ENCODE measurements at regions not wholly inside any gene's neighbourhood (a gene's known extent, or its start where the extent isn't known, plus 50 kb on each side); places are given as distances from the start of the nearest gene placed in this dataset.

DNA sequence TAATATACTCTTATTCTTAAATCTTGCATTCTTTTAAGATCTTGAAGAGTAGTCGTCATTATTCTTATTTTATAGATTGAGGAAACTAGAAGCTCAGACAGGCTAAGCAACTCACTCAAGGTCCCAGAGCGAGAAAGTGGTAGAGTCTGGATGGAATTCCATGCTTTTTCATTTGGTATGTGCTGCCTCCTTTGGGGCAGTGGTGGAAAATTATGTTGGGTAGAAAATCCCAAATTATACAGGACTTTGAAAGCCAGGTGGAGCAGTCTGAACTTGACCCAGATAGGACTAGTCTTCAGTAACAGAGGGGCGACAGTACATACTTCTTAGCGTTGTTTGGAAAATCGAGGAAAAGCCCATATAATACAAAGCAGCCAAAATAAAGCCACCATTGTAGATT, 205.6 kb downstream of the ATG4C start:
- no peak for DNase-seq

DNA sequence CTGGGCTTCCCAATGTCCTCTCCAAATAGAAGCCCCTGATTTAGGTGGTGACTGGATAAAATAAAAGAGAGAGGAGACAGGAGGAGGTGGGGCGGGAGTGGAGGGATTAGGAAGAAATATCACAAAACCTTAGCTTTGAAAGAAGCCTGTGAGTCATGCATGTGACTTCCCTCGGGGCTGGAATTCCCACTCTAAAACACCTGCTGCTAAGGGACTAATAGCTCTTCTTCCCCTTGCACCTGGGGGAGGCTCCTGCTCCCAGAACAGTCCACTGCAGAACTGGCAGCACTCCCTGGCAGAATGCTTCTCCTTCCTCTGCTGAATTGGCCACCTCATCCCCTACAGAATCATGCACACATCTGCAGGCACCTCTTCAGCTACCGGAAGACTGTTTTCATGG, 207.2 kb downstream of the ATG4C start:
- no peak for DNase-seq

DNA sequence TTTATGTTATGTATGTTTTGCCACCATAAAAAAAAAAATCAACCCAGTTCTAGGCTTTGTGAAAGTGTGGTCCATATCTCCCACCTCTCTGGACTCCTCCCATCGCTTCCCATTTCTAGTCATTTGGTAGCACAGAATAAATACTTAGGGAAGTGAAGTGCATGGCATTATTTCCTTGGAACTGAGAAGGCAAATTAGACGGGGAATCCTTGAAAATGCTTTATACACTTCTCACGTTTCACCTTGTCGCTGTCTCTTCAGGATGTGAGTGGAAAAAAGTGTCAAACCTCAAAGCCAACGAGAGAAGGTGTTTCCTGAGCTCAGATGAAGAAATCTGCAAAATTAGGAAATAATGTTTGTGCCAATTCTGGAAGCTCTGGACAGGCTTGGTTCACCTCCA, 209.9 kb downstream of the ATG4C start:
- DNase-seq, result no peak

DNA sequence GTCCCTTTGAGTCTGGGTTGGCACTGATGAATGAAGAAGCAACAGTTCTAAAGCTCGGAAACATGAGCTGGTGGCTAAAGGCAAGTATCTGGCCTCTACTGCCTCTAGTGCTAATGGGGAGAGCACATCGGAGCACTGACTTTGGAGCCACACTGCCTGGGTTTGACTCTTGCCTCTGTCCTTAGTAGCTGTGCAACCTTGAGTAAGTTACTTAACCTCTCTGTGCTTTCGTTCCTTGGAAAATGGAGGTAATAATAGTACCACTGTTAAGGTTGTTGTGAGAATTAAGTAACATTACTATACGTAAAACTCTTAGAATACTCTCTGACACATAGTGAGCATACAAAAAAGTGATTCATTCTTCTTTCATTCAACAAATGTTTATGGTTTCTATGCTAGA, 211.2 kb downstream of the ATG4C start:
- no peak for DNase-seq

DNA sequence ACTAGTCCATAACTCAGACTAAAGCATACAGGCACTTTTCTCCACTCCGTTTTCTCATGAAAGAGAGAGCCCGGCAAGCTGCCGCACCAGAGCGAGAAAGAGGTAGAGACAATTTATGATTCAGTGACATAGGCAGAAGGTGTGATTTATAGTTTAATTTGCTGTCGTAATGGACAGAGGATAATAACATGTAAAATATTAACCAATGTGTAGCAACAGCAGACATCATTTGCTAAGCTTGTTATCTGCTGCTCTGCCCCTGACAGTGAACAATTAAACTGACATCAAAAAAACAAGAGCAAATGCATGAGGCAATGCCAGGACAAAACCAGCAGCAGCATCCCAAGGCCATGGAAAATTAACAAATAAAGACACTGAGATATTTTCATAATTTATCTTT, 214.0 kb downstream of the ATG4C start:
- DNase-seq, result no peak

DNA sequence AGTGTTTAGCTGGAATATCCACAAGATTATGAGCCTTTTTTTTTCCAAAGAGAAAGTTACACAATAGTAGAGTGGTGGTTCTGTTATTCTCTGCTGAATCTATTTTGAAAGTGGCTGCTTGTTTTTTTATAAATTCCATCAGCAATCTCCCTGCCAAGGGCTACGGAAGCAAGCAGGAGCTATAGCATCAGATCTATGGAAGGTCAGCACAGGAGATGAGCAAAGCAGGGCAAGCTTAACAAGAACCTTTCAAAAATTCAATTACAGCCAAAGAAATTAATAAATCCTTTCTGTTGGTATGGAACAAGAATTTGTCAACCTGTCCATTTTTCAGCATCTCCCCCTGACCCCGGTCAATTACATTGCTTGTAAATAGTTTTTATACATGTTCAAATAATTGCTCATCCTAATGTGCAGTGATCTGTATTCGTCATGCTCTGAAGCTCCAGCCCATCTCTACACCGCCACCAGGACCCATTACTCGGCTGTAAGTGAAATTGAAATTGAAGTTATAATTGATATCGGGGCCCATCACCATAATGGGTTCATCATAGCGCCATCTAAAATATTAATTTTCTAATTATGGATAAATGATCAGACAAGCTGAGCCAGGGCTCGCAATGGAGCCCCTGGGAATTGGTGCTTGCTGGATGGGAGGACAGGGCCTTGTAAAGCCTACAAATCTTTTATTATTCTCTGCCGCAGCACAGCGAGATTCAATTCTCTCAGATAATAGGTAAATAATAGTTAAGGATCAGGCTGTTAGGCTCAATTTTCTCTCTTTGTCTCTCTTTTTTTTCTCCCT, 215.1 kb downstream of the ATG4C start:
- DNase-seq, result no peak

DNA sequence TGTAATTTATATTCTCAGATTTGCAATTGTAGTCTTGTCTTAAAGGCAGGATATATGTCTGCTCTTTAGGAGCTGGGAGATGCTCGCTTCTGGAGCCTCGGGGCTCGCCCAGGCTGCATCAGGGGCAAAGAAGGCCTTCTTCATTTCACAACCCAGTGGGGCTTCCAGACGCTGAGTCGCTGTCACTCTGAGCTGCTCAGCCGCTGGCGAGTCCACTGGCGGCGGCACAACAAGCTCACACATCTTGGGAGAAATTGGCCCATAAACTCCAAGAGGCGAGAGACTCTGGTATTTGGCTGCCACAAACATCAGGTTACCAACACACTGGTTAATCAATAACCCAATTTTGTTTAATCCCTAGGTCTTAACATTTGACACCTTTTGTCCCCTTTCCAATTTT, 216.6 kb downstream of the ATG4C start:
- DNase-seq, result no peak

DNA sequence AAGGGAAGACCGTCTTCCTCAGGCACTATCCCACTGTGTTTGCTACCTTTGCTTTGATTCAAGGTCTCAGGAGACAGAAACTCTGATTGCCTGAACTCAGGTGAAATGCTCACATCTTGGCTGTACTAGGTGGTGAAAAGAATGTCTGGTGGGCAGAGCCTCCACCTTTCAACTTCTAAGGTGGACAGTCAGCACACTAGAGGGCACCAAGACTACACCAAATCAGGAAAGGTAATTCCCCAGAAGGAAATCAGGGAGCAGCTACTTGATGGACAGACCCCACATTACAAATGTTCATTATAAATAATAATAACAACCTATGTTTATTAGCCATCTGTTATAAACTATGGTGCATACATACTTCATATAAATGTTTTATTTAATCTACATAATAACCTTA, 220.9 kb downstream of the ATG4C start:
- DNase-seq, result no peak

DNA sequence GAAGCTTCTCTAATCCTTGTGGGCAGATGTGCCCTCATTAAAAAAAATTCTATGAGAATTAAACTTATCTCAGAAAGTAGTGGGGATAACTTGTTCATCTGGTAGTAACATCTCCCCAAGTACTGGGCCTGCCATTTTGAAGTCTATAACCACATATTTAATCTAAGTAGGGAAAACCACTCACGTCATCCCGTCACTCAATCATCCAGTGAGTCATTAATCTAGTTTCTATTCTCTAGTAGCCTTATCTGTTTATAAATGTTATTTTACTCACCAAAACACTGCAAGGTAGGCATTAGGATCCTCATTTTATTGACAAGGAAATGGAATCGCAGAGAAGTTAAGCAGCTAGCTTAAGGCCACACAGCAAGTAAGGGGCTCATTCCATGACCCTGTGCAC, 221.9 kb downstream of the ATG4C start:
- no peak for DNase-seq

DNA sequence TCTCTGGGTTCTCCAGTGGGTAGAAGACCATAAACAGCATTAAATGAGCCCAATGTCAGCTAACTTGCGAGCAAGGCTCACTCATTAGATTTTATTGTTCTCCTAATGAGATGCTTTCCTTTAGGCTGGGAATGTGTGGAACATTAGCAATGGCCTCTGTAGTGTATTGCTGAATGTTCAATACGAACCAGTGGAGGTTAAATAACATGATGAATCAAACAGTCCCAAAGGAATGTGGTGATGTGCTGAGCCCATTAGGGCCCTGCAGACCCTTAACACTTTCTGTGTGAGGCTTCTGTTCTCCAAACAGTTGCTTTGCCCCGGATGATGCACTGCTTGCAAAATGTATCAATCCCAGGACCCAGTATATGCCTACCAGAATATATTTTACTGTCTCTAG, 225.5 kb downstream of the ATG4C start:
- no peak for DNase-seq

DNA sequence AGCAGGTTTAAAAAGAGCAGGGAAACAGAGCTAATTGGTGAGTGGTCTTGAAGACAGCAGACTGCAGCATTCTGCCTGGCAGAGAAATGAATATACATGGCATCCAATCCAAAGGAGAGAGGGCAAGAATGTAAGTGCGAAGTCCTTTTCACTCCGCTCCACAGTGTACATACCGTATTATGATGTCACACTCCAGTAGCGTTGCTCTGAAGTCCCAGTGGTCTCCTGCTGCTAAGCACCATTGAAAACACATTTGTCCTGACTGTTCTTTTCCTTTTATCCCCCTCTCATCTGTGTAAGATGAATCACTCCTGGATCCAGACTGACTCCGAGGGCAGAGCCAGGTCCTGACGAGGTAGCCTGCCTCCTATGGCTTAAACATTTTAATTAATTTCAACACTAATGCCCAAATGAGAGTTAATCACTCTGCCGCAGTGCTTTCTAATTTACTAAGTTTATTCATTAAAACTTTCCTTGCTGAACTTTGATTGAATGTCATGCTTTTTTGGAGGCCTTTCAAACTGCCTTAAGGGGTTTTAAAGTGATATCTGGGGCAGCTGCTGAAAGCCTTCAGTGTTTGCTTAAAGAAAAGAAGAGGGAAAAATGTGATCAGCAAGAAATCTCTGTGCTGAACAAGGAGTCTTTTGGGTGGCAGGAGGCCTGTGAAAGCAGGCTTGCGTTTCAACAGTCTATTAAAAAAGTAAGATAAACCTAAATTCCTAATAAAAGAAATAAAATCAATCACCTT, 227.2 kb downstream of the ATG4C start:
- DNase-seq, result no peak

DNA sequence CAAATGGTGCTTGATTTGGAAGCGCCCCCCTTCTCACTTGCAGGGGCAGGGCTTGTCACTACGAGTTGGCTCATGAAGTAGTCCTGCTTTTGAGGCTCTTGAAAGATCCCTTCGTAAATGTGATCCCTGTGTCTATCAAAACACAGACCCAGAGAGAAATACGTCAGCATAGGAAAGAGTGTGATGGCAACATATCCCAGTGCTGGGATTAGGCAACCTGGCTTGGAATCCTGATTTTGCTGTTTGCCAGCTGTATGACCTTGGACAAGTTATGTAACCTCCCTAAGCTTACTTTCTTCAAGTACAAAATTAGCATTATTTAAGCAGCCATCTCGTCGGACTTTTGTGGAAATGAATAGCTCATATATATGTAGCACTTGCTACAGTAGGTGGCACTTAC, 228.4 kb downstream of the ATG4C start:
- DNase-seq, result no peak

DNA sequence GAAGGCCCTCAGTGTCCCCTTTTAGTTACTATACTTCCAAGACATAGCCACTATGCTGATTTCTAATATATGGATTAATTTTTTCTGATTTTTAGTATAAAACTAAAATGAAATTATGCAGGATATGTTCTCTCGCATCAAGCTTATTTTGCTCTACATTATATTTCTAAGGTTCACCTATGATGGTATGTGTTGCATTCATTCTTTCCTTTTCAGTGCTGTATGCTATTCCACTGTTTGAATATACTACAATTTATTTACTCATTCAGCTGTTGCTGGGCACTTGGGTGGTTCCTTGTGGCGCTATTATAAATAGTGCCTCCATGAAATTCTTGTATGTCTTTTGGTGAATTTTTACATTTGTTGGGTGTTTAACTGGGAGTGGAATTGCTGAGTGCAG, 230.3 kb downstream of the ATG4C start:
- no peak for DNase-seq

DNA sequence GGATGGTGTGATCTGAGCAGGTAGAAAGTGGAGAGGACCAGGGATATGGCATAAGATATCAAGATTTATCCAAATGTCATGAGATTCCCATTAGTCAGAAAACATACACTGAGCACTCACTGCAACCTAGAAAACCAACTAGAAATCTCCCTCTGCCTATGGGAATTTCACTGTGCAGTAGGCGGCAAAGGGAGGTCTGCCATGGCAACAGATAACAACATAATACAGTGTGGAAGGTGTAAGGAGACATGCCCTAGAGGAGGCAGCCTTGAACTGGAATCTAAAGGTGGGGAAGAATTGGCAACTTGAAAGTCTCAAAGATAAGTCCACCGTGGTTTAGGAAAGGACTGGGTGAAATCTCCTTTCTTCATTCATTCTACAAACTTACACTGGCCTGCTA, 238.4 kb downstream of the ATG4C start:
- DNase-seq, result no peak

DNA sequence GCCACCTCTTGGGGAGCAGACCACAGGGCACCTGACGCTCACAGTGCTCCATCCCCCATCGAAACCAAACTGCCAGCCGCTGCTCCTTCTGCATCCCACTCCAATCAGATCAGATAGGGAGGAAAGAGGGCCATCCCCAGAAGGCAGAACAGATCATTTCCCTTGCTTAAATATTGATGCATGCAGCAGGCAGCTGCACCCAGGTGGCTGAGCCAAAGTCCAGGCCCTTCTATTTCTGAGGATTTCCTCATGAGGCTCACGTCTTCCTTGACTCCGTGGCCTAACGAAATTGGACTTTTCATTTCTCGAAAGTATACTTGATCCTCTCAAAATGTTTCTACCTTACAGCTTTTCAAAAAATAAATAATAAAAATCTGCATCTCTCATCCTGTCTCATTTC, 239.2 kb downstream of the ATG4C start:
- no peak for DNase-seq

DNA sequence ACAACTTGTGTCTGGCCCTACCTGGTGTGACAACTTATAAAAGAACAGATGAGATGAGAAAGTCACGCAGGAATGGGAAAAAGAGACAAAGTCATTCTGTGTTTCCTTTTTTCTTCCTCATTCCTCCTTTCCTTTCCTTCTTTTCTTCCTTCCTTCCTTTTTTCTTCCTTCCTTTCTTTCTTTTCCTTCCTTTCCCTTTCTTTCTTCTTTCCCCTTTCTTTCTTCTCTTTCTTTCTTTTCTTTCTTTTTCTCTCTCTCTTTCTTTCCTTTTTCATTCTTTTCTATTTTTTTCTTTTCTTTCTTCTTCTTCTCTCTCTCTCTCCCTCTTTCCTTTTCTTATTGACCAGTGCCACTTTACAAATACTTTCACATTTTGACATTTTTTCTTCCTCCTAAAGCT, 239.7 kb downstream of the ATG4C start:
- DNase-seq, result no peak

DNA sequence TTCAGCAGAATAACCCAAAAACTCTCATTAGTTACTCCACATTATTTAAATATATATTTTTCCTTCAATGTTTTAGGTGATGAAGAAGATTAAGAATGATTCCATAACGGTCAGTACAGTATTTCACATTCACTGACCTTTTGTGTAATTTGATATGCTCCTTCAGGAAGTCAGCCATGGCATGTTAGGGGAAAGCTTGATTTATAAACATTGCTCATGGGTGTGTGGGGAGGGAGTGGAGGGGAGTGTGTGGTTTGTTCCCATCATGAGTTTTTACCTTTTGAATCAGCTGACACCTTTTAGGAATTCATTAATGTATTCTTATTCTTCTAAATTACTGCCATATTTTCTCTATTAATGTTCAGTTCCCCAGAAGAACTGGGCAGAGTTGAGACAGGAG, 240.2 kb downstream of the ATG4C start:
- no peak for DNase-seq

DNA sequence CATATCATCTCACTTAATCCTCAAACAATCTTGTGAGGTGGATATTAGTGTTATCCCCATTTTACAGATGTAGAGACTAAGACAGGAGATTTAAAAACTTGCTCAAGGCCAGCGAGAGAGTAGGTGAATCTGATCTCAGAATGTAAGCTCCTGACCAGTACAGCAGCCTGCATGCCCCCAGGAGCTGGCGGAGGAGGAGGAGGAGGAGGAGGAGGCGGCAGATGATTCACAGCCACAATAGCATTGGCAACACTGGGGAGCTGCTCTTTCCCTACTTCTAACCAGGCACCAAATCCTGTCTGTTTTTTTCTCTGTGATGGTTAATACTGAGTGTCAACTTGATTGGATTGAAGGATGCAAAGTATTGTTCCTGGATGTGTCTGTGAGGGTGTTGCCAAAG, 243.2 kb downstream of the ATG4C start:
- no peak for DNase-seq

DNA sequence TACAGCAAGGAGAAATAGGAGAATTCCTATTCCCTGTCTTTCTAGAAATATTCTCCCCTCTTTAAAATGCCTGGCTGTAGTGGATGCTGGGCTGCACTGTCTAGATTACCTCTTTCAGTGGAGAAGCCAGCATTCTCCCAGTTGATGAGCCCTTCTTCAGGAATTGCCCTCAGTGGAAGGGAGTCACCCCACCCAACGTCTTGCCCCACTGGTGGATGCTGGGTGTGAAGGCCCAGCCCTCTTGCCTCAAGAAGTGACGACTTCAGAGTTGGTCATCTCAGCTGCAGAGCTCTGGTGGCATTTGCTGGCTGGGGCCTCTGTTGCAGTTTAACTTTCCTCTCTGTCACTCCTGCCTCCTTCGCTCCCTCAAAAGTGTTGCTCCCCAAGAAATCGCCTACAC, 248.2 kb downstream of the ATG4C start:
- DNase-seq, result no peak

DNA sequence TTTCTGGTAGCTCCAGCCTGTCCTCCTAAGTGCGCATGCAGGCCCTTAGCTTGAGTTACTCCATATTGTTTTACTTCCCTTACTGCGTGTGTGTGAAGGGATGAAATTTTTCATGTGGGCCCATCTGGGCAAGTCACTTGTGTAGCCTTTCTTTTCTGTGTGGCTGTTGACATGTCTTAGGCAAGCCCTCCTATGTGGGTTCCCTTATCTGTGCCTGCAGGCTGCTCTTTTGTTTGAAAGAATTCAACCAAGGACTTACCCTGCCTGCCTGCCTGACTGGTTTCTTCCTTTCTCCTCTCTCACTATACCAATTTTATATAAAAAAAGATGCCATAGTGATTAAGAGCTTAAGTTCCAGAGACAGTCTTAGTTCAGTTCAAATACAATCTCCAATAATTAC, 249.3 kb downstream of the ATG4C start:
- DNase-seq, result no peak

DNA sequence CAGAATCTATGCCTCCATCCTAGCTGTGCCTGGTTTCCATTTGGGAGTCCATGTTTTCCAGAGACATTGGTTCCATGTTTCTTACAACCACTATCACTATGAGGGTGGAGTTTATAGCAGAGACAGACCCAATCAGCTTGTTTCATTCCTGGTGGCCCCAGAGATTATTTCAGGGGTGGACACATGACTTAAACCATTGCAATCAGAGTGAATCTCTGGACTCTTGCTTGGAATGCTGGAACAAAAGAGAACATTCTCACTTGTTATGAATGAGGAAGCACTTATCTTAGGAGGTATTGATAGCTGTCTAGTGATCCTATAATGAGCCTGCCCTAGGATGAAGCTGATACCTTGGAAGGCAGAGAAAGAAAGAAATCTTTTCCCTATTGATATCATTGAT, 250.3 kb downstream of the ATG4C start:
- no peak for DNase-seq

DNA sequence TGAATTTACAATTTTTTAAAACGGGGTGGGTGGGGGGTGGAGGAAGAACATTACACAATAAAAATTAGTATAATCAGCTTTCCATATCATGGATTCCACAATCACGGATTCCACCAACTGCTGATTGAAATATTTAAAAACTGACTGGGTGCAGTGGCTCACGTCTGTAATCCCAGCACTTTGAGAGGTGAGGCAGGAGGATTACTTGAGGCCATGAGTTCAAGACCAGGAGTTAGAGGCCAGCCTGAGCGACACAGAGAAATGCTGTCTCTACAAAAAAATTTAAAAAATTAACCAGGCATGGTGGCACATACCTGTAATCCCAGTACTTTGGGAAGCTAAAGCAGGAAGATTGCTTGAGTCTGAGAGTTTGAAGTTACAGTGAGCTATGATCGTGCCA, 254.7 kb downstream of the ATG4C start:
- DNase-seq, result no peak

DNA sequence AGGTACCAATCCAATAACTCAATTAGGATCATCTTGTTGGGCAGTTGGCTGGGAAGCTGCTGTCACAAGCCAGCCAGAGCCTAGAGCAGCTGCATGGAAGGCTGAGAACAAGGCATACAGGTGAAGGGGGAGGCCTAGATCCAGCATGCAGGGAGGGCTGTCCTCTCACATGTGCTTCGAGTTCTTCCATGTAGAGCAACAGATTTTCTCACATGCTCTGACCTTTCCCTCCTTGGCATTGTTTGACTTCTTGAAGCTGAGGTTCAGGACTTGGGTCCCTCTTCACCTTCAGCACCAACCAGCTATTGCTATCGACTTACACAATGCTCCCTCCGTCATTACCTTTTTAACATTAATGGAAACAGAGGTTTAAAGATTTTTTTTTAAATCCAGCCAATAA, 257.7 kb downstream of the ATG4C start:
- DNase-seq, result no peak

DNA sequence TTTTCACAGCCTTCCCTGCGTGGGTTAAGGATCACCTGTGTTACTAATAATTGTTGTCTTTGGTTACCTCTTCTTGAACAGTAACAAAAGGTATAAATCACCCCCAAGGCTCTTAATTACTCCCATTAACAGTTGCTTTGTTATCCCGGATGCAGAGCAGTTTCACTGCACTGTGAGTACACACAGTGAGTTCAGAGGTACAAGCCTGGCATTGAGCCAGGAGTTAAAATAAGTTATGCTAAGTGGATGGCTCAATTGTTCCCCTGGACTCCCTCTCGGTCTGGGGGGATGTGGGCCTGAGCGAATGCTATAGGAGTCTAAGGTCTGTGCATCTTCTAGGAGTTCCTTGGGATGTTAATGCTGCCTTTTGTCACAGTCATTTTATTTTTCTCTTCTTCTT, 258.3 kb downstream of the ATG4C start:
- DNase-seq, result no peak

DNA sequence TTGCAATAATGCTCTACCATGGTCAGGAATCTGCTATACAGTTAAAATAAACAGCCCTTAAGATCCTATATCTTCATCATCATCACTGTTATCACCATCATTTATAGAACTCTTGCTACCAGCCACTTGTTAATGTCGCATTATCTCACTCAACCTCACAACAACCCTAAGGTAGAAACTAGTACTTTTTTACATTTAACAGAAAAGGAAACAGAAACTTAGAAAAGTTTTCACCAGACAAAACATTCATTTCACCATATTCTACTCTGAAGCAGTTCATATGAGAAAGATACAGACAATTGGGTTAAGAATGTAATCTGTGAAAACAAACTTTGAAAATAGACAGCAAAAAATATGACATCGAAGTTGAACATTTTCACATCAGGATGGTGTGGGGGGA, 262.6 kb downstream of the ATG4C start:
- DNase-seq, result no peak
